Stomach (tissue), 8 donors: ENCODE measurements at regions not wholly inside any gene's neighbourhood (a gene's known extent, or its start where the extent isn't known, plus 50 kb on each side); places are given as distances from the start of the nearest gene placed in this dataset.

Experiments used
- DNase-seq, 2 donors: peaks; one replicate each; pipeline versions ENCODE4 v3.0.0 to v3.0.0-alpha.2; 2013 to 2019
- H3K27ac ChIP-seq, 5 donors: fragments of 200-600 bp in 4 of 5; sonication (generic) in 4 of 5; one replicate each; pipeline ENCODE4 v1.5.1; 2013 to 2019; ENCODE audit warnings: mild to moderate bottlenecking in 1 of 5, moderate library complexity in 1 of 5
- H3K27me3 ChIP-seq, 3 donors: fragments of 200-600 bp; sonication (generic); one replicate each; pipeline ENCODE4 v1.5.1; 2017 to 2019; ENCODE audit warnings: mixed run types in 1 of 3
- H3K36me3 ChIP-seq, 4 donors: fragments of 200-600 bp; sonication (generic); 1 replicate in 3 of 4; 2 replicates in 1 of 4; pipeline ENCODE4 v1.5.1; 2016 to 2019
- H3K4me1 ChIP-seq, 4 donors: fragments of 200-600 bp; sonication (generic); one replicate each; pipeline ENCODE4 v1.5.1; 2016 to 2019
- H3K4me3 ChIP-seq, 4 donors: fragments of 200-600 bp; sonication (generic) in 3 of 4; one replicate each; pipeline ENCODE4 v1.5.1; 2016 to 2019; ENCODE audit warnings: mild to moderate bottlenecking in 1 of 4
- H3K9me3 ChIP-seq, 4 donors: fragments of 200-600 bp; sonication (generic); one replicate each; pipeline ENCODE4 v1.5.1; 2016 to 2019
- CTCF ChIP-seq, 7 experiments: fragments of 450-650 bp in 4 of 7; fragments of 200-600 bp in 3 of 7; sonication (generic) in 3 of 7; IDR thresholded peaks; one replicate each; pipeline ENCODE4 v1.5.1; 2016 to 2019; ENCODE audit warnings: antibody characterized with exemption in 7 of 7, control low read depth in 2 of 7, mild to moderate bottlenecking in 1 of 7
- EP300 ChIP-seq: sonication (generic); formaldehyde crosslinking; IDR thresholded peaks from one replicate; pipeline ENCODE4 v1.6.1; 2017; ENCODE audit warnings: antibody characterized with exemption
- POLR2A ChIP-seq, 4 donors: fragments of 450-650 bp; IDR thresholded peaks; one replicate each; pipeline ENCODE4 v1.6.1; 2016; ENCODE audit warnings: antibody characterized with exemption in 4 of 4, control low read depth in 2 of 4, mild to moderate bottlenecking in 1 of 4, moderate library complexity in 1 of 4
- POLR2AphosphoS5 ChIP-seq, 3 donors: sonication (generic); formaldehyde crosslinking; IDR thresholded peaks; one replicate each; pipeline ENCODE4 v1.6.1; 2016; ENCODE audit warnings: antibody characterized with exemption in 3 of 3
- WGBS, 5 donors: extraction: QIAGEN DNeasy Blood & Tissue Kit in 3 of 5; methylation state at CpG; one replicate each; pipeline versions ENCODE4 v1.1.5 to v1.1.7; 2013 to 2018; 5-methylcytosine and 5-hydroxymethylcytosine counted together
- intact Hi-C: fragments of 100-400 bp; cut with DNase I; formaldehyde crosslinking; loops from one replicate; pipeline ENCODE4 v1.15.1; 2023; ENCODE audit warnings: low total_unique reads
- donor health status: healthy with polysubstance abuse.
- donor health status: Bipolar disorder and iron deficiency.
- donor health status: healthy.

GRCh38 chr4:158004101-158004500 lies 168.7 kb downstream of the GASK1B start:
- H3K27me3 ChIP-seq: no peaks in the 10 kb centered on the region
- H3K4me3 ChIP-seq: no peak overlapping the region
- peaks cover 0 to 19% (median 0%) of the 10 kb centered on the region in 4 donors for H3K4me1 ChIP-seq
- H3K36me3 ChIP-seq: no peaks in the 10 kb centered on the region
- intact Hi-C loops: no loop called here
- H3K9me3 ChIP-seq: no peaks in the 10 kb centered on the region
- TF ChIP-seq POLR2A (IDR thresholded peaks at IDR 0.05) (no peak), CTCF (IDR thresholded peaks at IDR 0.05) (no peak), POLR2AphosphoS5 (IDR thresholded peaks at IDR 0.05) (no peak), EP300 (no peak)
- no peak for DNase-seq
- H3K27ac ChIP-seq: no peak overlapping the region
- 72 to 79% (median 75%) methylated on average over 5 of the region's 5 CpGs for WGBS, 5 donors

- H3K27me3 ChIP-seq: no peaks in the 10 kb centered on the region
- DNase-seq: no peak
- no peak overlapping the region for H3K4me3 ChIP-seq
- H3K9me3 ChIP-seq: no peaks in the 10 kb centered on the region
- TF ChIP-seq POLR2AphosphoS5 (IDR thresholded peaks at IDR 0.05) (no peak), POLR2A (IDR thresholded peaks at IDR 0.05) (no peak), EP300 (no peak), CTCF (IDR thresholded peaks at IDR 0.05) (no peak)
- no peak overlapping the region for H3K27ac ChIP-seq
- intact Hi-C loops: no loop called here
- H3K4me1 ChIP-seq: peaks cover 0 to 19% (median 0%) of the 10 kb centered on the region in 4 donors
- no peaks in the 10 kb centered on the region for H3K36me3 ChIP-seq
Observed at GRCh38 chr4:158003212-158003611, 169.6 kb downstream of the GASK1B start.

DNA sequence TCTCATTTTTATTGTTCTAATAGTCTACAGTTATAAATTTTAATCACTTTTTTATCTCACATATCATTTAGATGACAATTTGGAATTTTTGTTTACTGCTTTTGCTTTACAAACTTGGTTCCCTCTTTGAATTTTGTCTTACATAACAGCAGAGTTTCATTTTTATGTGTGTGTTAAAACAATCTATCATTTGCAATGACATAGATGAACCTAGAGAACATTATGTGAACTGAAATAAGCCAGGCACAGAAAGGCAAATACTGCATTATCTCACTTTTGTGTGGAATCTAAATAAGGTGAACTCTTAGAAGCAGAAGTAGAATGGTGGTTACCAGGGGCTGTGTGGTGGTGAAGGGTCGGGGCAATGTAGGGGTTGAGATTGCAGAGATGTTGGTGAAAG lies 170.7 kb downstream of the GASK1B start:
- no peaks in the 10 kb centered on the region for H3K36me3 ChIP-seq
- intact Hi-C loops: no loop called here
- 45 to 71% (median 58%) methylated on average over 1 of the region's 1 CpG for WGBS, 5 donors
- no peak for TF ChIP-seq POLR2A (IDR thresholded peaks at IDR 0.05)
- no peak for TF ChIP-seq EP300
- no peak for TF ChIP-seq CTCF (IDR thresholded peaks at IDR 0.05)
- TF ChIP-seq POLR2AphosphoS5 (IDR thresholded peaks at IDR 0.05): no peak
- no peaks in the 10 kb centered on the region for H3K9me3 ChIP-seq
- DNase-seq: no peak
- H3K27ac ChIP-seq: no peak overlapping the region
- H3K27me3 ChIP-seq: no peaks in the 10 kb centered on the region
- H3K4me3 ChIP-seq: no peak overlapping the region
- H3K4me1 ChIP-seq: peaks cover 0 to 15% (median 2%) of the 10 kb centered on the region in 4 donors

GRCh38 chr4:158001756-158002155 lies 171.1 kb downstream of the GASK1B start:
- no peak overlapping the region for H3K4me3 ChIP-seq
- no peaks in the 10 kb centered on the region for H3K9me3 ChIP-seq
- peaks cover 0 to 15% (median 4%) of the 10 kb centered on the region in 4 donors for H3K4me1 ChIP-seq
- no peaks in the 10 kb centered on the region for H3K27me3 ChIP-seq
- 59 to 76% (median 63%) methylated on average over 2 of the region's 2 CpGs for WGBS, 5 donors
- H3K27ac ChIP-seq: no peak overlapping the region
- intact Hi-C loops: no loop called here
- no peak for TF ChIP-seq POLR2A (IDR thresholded peaks at IDR 0.05)
- no peak for TF ChIP-seq CTCF (IDR thresholded peaks at IDR 0.05)
- TF ChIP-seq POLR2AphosphoS5 (IDR thresholded peaks at IDR 0.05): no peak
- TF ChIP-seq EP300: no peak
- H3K36me3 ChIP-seq: no peaks in the 10 kb centered on the region
- DNase-seq: no peak
